AG04450 (cell line): ENCODE measurements at regions not wholly inside any gene's neighbourhood (a gene's known extent, or its start where the extent isn't known, plus 50 kb on each side); places are given as distances from the start of the nearest gene placed in this dataset.
A peak's percentile ranks its signal among the peaks of the same experiment; 100 is the strongest.

ENCODE experiments used
- CTCF ChIA-PET: fragments of 300-600, 350-600 bp; formaldehyde crosslinking; extraction: SDS; loops from one replicate; lab custom pipeline; 2022; ENCODE audit warnings: antibody characterized with exemption, inconsistent platforms; lab: Charles Lee
- POLR2A ChIA-PET: fragments of 350-600 bp; formaldehyde crosslinking; extraction: SDS; loops from one replicate; lab custom pipeline; 2021; ENCODE audit warnings: antibody characterized with exemption, inconsistent platforms; lab: Yijun Ruan, JAX
- DNase-seq: peaks from one replicate; pipeline ENCODE4 v3.0.0-alpha.2; 2011; ENCODE audit warnings: low read depth, low spot score
- H3K27ac ChIP-seq: one replicate; pipeline ENCODE4 v1.5.1; 2012; ENCODE audit warnings: low read depth, low read length, control low read depth
- H3K27me3 ChIP-seq: one replicate; pipeline ENCODE4 v1.6.0; 2012; ENCODE audit warnings: low read length; ENCODE audit not compliant: control insufficient read depth, insufficient read depth
- H3K4me3 ChIP-seq: 2 replicates; pipeline ENCODE4 v1.5.1; 2011; ENCODE audit warnings: mild to moderate bottlenecking, low read depth, low read length, control low read depth
- H3K9me3 ChIP-seq: 2 replicates; pipeline ENCODE4 v1.5.1; 2012; ENCODE audit warnings: low read length; ENCODE audit not compliant: control insufficient read depth, insufficient read depth
- TF ChIP-seq, protein P1 (sequence below): IDR thresholded peaks from 2 replicates; pipeline ENCODE4 v1.5.1; 2011; ENCODE audit warnings: low read depth, low read length, control low read depth, inconsistent platforms

DNA sequence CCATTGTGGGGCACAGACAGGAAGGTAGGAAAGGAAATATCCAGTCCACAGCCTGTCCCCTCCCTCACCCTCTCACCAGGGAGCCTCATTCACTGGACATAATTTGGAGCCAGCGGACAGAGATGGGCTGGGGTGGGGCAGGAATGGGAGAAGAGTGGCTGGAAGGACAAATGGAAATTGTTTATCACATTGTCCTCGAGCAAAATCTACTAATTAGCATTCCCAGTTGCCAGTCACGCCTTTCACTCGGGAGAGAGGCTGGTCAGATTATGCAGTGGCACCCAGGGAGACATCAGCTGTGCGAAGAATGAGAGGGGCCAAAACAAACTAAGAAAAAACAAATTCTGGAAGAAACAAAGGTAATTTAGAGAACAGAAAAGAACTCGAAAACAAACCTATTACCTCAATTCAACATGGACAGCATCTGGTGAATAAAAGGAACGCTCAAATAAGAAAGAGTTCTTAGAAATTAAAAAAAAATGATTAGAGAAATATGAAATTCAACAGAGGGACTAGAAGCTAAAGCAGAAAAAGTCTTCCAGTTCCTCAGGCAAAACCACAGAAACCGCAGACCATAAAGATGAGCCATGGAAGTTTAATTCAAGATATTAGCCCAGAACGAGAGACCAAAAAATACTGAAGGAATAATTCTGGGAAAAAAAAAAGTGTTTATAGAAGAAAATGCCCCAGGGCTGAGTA, 108.5 kb upstream of the RALGAPA2 start:
- no peaks in the 10 kb centered on the region for H3K9me3 ChIP-seq
- ChIA-PET CTCF (no interaction called here), POLR2A (no interaction called here)
- no peak overlapping the region for H3K4me3 ChIP-seq
- H3K27ac ChIP-seq = no peak overlapping the region
- no peak for DNase-seq
- TF ChIP-seq, protein P1, sequence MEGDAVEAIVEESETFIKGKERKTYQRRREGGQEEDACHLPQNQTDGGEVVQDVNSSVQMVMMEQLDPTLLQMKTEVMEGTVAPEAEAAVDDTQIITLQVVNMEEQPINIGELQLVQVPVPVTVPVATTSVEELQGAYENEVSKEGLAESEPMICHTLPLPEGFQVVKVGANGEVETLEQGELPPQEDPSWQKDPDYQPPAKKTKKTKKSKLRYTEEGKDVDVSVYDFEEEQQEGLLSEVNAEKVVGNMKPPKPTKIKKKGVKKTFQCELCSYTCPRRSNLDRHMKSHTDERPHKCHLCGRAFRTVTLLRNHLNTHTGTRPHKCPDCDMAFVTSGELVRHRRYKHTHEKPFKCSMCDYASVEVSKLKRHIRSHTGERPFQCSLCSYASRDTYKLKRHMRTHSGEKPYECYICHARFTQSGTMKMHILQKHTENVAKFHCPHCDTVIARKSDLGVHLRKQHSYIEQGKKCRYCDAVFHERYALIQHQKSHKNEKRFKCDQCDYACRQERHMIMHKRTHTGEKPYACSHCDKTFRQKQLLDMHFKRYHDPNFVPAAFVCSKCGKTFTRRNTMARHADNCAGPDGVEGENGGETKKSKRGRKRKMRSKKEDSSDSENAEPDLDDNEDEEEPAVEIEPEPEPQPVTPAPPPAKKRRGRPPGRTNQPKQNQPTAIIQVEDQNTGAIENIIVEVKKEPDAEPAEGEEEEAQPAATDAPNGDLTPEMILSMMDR = no peak
- H3K27me3 ChIP-seq = no peaks in the 10 kb centered on the region

DNA sequence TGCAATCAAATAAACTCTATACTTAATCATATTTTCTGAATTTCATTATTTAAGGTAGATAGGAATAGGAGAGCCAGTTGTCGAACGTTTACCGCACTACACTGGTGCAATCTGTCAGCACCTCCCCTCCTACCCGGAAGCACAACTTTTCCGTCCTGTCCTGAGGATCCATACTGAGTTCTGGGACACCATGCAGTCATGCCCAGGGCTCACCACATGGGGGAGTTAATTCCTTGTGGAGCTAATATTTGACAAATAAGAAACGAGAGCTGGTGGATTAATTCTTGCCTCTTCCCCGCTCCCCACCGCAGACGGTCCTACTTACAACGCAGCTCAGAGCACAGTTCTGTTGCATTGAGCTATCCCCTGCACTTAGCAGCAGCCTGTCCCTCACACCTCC, 107.7 kb upstream of the RALGAPA2 start:
- Histone ChIP-seq H3K27ac (no peak overlapping the region), H3K27me3 (no peaks in the 10 kb centered on the region), H3K9me3 (no peaks in the 10 kb centered on the region), H3K4me3 (no peak overlapping the region)
- ChIA-PET POLR2A (no interaction called here), CTCF (interaction anchor here (1.5 kb wide), 1 partner anchor 416 kb away, joined by 4 read pairs; no protein-coding TSS in a partner anchor)
- TF ChIP-seq, protein P1 = peak; percentile 29
- no peak for DNase-seq

DNA sequence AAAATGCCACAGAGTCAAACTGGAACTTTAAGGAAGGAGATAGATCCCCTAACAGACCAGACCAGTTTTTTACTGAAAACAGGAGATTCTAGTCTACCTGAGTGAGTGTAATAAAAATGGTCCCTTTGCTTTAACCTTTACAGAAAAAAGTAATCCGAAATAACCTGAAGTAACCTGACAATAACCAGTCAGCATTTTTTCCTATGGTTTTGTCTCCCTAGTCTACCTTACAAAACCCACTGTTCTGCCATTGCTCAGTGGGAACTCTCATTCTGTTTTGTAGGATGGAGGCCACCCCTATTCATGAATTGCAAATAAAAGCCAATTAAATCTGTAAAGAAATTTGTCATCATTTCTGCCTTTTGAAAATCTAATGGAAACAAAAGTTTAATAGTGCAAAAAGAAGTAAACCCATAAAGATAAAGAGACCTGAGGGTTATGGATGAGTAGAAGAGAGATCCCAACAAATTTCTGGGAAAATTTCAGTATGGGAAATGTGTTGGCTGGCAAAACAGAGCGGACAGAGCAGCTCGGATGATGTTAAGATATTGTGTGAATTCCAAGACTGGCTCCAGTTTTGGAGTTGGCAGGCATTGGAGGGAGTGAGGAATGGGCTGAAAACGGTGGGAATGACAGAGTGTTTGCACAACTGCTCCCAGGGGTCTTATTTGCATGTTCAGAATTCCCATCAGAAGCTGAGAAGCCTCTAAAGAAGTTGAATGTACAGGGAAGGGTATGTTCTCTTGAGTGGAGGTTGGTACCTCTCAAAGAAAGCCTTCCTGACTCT, 104.7 kb upstream of the RALGAPA2 start:
- ChIA-PET CTCF (interaction anchor here (0.7 kb wide), 3 partner anchors 18 to 681 kb away, joined by 3 to 8 read pairs (median 3); no protein-coding TSS in a partner anchor), POLR2A (no interaction called here)
- TF ChIP-seq, protein P1 = no peak

DNA sequence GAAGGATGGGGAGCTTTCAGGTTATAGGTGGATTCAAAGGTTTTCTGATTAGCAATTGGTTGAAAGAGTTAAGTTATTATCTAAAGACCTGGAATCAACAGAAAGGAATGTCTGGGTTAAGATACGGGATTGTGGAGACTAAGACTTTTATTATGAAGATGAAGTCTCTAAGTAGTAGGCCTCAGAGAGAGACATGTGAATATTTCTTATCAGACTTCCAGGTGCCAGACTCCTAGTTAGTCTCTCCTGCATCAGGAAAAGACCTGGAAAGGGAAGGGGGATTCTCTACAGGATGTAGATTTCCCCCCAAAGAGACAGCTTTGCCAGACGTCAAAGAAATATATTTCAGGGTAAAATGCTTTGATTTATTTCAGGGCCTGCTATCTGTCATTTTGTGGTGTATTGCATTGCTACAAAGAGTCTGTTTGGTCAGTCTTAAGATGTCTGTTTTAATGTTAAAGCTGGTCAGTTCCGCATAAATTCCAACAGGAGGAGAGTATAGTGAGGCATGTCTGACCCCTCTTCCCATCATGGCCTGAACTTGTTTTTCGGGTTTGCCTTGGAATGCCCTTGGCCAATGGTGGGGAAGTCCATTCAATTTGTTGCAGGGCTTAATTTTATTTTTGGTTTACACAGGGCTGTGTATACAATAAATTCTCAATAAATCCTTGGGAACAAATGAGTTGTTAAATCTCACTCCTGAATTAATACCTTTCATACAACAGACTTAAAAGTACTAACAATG, 103.4 kb upstream of the RALGAPA2 start:
- Histone ChIP-seq H3K27me3 (no peaks in the 10 kb centered on the region), H3K9me3 (no peaks in the 10 kb centered on the region; the same call in 1 of the 2 replicates), H3K4me3 (no peak overlapping the region), H3K27ac (no peak overlapping the region)
- DNase-seq = no peak
- ChIA-PET POLR2A (no interaction called here), CTCF (no interaction called here)
- TF ChIP-seq, protein P1 = no peak

More for the DNA sequence above, 104.7 kb upstream of the RALGAPA2 start:
- H3K27ac ChIP-seq = no peak overlapping the region
- DNase-seq = no peak
- no peaks in the 10 kb centered on the region for H3K27me3 ChIP-seq
- no peaks in the 10 kb centered on the region; the same call in 1 of the 2 replicates for H3K9me3 ChIP-seq
- no peak overlapping the region for H3K4me3 ChIP-seq
